IMR-90 (cell line): ENCODE measurements at regions not wholly inside any gene's neighbourhood (a gene's known extent, or its start where the extent isn't known, plus 50 kb on each side); places are given as distances from the start of the nearest gene placed in this dataset.

ENCODE experiments used
- ATAC-seq: fragments of 200-7000 bp; cut with Tn5 transposase; 2 replicates; pipeline ENCODE4 v1.9.1; 2020; ENCODE audit warnings: low read depth, mild to moderate bottlenecking, moderate library complexity
- BruUV-seq: library from RNA; stranded (reverse); fragments of 400-500 nt; replicated peaks from 2 replicates; lab custom pipeline; 2021; lab: Mats Ljungman, UMichigan
- CTCF ChIA-PET: fragments of 300-600 bp; formaldehyde crosslinking; extraction: SDS; loops from one replicate; lab custom pipeline; 2021; ENCODE audit warnings: antibody characterized with exemption; lab: Yijun Ruan, JAX
- POLR2A ChIA-PET: fragments of 300-600 bp; sonication (Branson Sonifier 250); formaldehyde crosslinking; loops from one replicate; lab custom pipeline; 2022; ENCODE audit warnings: antibody characterized with exemption; ENCODE audit not compliant: unreplicated experiment; lab: Charles Lee
- DNase-seq: peaks from one replicate; pipeline ENCODE4 v3.0.0; 2013
- H2AFZ ChIP-seq: replicated peaks from 2 replicates; pipeline ENCODE3; 2013; ENCODE audit warnings: low read length, mild to moderate bottlenecking; ENCODE audit not compliant: poor library complexity
- H2AK5ac ChIP-seq: 2 replicates; pipeline ENCODE4 v1.6.1; 2013; ENCODE audit warnings: low read depth, low read length, inconsistent platforms
- H2AK9ac ChIP-seq: replicated peaks from 2 replicates; pipeline ENCODE3; 2013; ENCODE audit warnings: mild to moderate bottlenecking, low read depth, low read length, moderate library complexity; ENCODE audit not compliant: poor library complexity
- H2BK120ac ChIP-seq: 2 replicates; pipeline ENCODE4 v1.6.1; 2013; ENCODE audit warnings: low read depth, low read length, inconsistent platforms
- H2BK15ac ChIP-seq: 3 replicates; pipeline ENCODE4 v1.6.1; 2013; ENCODE audit warnings: low read depth, low read length, inconsistent platforms
- H2BK20ac ChIP-seq: 2 replicates; pipeline ENCODE4 v1.6.1; 2013; ENCODE audit warnings: low read depth, mild to moderate bottlenecking, inconsistent platforms, low read length, moderate library complexity
- H2BK5ac ChIP-seq: 2 replicates; pipeline ENCODE4 v1.6.1; 2013; ENCODE audit warnings: mild to moderate bottlenecking, low read depth, low read length, inconsistent platforms; ENCODE audit not compliant: poor library complexity, severe bottlenecking
- H3K14ac ChIP-seq: replicated peaks from 2 replicates; pipeline ENCODE4 v1.6.1; 2013; ENCODE audit warnings: low read depth, low read length, inconsistent platforms
- H3K18ac ChIP-seq: 2 replicates; pipeline ENCODE4 v1.6.1; 2013; ENCODE audit warnings: low read depth, low read length, control low read depth
- H3K23ac ChIP-seq: 2 replicates; pipeline ENCODE4 v1.6.1; 2013; ENCODE audit warnings: low read depth, low read length, inconsistent platforms
- H3K27ac ChIP-seq: 2 replicates; pipeline ENCODE4 v1.5.1; 2013; ENCODE audit warnings: mild to moderate bottlenecking, control low read depth, low read length; ENCODE audit not compliant: insufficient read depth
- H3K27me3 ChIP-seq: 2 replicates; pipeline ENCODE4 v1.6.1; 2013; ENCODE audit warnings: low read length; ENCODE audit not compliant: control insufficient read depth, insufficient read depth
- H3K36me3 ChIP-seq: 2 replicates; pipeline ENCODE4 v1.6.1; 2013; ENCODE audit warnings: low read length, mixed read lengths; ENCODE audit not compliant: control insufficient read depth, insufficient read depth
- H3K4ac ChIP-seq: 2 replicates; pipeline ENCODE4 v1.6.1; 2013; ENCODE audit warnings: low read depth, low read length, inconsistent platforms
- H3K4me1 ChIP-seq: 2 replicates; pipeline ENCODE4 v1.6.1; 2013; ENCODE audit warnings: low read length, mixed read lengths; ENCODE audit not compliant: control insufficient read depth, insufficient read depth
- H3K4me2 ChIP-seq: 2 replicates; pipeline ENCODE4 v1.6.1; 2013; ENCODE audit warnings: low read depth, mild to moderate bottlenecking, control low read depth, low read length, moderate library complexity
- H3K4me3 ChIP-seq: 2 replicates; pipeline ENCODE4 v1.5.1; 2013; ENCODE audit warnings: low read depth, mild to moderate bottlenecking, control low read depth, low read length, moderate library complexity; ENCODE audit not compliant: insufficient read depth
- H3K56ac ChIP-seq: 2 replicates; pipeline ENCODE4 v1.6.1; 2013; ENCODE audit warnings: low read length, inconsistent platforms; ENCODE audit not compliant: insufficient read depth; ENCODE audit errors: extremely low read depth
- H3K79me1 ChIP-seq, 2 experiments: 2 replicates each; pipeline ENCODE4 v1.6.1; 2013; ENCODE audit warnings: low read length in 2 of 2, inconsistent platforms in 1 of 2, low read depth in 1 of 2
- H3K9ac ChIP-seq: 2 replicates; pipeline ENCODE4 v1.6.1; 2013; ENCODE audit warnings: low read depth, low read length, control low read depth
- H3K9me1 ChIP-seq: 2 replicates; pipeline ENCODE4 v1.6.1; 2013; ENCODE audit warnings: low read length, inconsistent platforms; ENCODE audit not compliant: insufficient read depth
- H3K9me3 ChIP-seq: 2 replicates; pipeline ENCODE4 v1.6.1; 2013; ENCODE audit warnings: low read length; ENCODE audit not compliant: control insufficient read depth, insufficient read depth
- H4K20me1 ChIP-seq: 2 replicates; pipeline ENCODE4 v1.6.1; 2013; ENCODE audit warnings: low read length, inconsistent platforms; ENCODE audit not compliant: insufficient read depth
- H4K5ac ChIP-seq: 2 replicates; pipeline ENCODE4 v1.6.1; 2013; ENCODE audit warnings: mild to moderate bottlenecking, low read depth, low read length, control low read depth
- H4K8ac ChIP-seq, 2 experiments: 2 replicates each; pipeline ENCODE4 v1.6.1; 2013; ENCODE audit warnings: low read depth in 2 of 2, low read length in 2 of 2, control low read depth in 1 of 2, inconsistent platforms in 1 of 2
- H4K91ac ChIP-seq: 2 replicates; pipeline ENCODE4 v1.6.1; 2013; ENCODE audit warnings: low read depth, low read length, inconsistent platforms; ENCODE audit not compliant: insufficient read depth
- BHLHE40 ChIP-seq: fragments of 150-350 bp; IDR thresholded peaks from 2 replicates; pipeline ENCODE4 v1.6.1; 2016; ENCODE audit warnings: mild to moderate bottlenecking, low read depth, low read length
- CEBPB ChIP-seq: IDR thresholded peaks from 2 replicates; pipeline ENCODE4 v1.6.1; 2012; ENCODE audit warnings: low read depth, low read length, improper control_type of control experiment
- CHD1 ChIP-seq: IDR thresholded peaks from 2 replicates; pipeline ENCODE4 v1.6.1; 2012; ENCODE audit warnings: low read depth, low read length, improper control_type of control experiment
- FOS ChIP-seq: fragments of 150-350 bp; IDR thresholded peaks from 2 replicates; pipeline ENCODE4 v1.6.1; 2016; ENCODE audit warnings: low read depth, low read length
- MAFK ChIP-seq: IDR thresholded peaks from 2 replicates; pipeline ENCODE4 v1.6.1; 2012; ENCODE audit warnings: low read depth, low read length, improper control_type of control experiment
- MAZ ChIP-seq: IDR thresholded peaks from 2 replicates; pipeline ENCODE4 v1.6.1; 2012; ENCODE audit warnings: low read depth, mild to moderate bottlenecking, low read length, improper control_type of control experiment, moderate library complexity, borderline replicate concordance
- MXI1 ChIP-seq: IDR thresholded peaks from 2 replicates; pipeline ENCODE4 v1.6.1; 2012; ENCODE audit warnings: low read depth, mild to moderate bottlenecking, low read length, moderate library complexity, borderline replicate concordance
- NFE2L2 ChIP-seq: fragments of 150-350 bp; IDR thresholded peaks from 2 replicates; pipeline ENCODE4 v1.6.1; 2016; ENCODE audit warnings: low read depth, mild to moderate bottlenecking, low read length
- POLR2A ChIP-seq: IDR thresholded peaks from 2 replicates; pipeline ENCODE4 v1.6.1; 2012; ENCODE audit warnings: mild to moderate bottlenecking, low read depth, low read length
- RAD21 ChIP-seq: IDR thresholded peaks from 2 replicates; pipeline ENCODE4 v1.6.1; 2012; ENCODE audit warnings: low read length, improper control_type of control experiment
- RCOR1 ChIP-seq: IDR thresholded peaks from 2 replicates; pipeline ENCODE4 v1.6.1; 2012; ENCODE audit warnings: mild to moderate bottlenecking, low read length, improper control_type of control experiment; ENCODE audit not compliant: insufficient replicate concordance
- RFX5 ChIP-seq: IDR thresholded peaks from 2 replicates; pipeline ENCODE4 v1.8.0; 2012; ENCODE audit warnings: low read depth, mild to moderate bottlenecking, low read length, moderate library complexity
- SMC3 ChIP-seq: fragments of 150-350 bp; IDR thresholded peaks from 2 replicates; pipeline ENCODE4 v1.6.1; 2016; ENCODE audit warnings: low read depth, mild to moderate bottlenecking, antibody characterized with exemption, low read length, moderate library complexity
- WGBS, 2 experiments: methylation state at CpG; one replicate each; pipeline versions ENCODE4 v1.1.5 to v1.1.7; 2013; ENCODE audit warnings: missing lambda C conversion rate in 2 of 2; ENCODE audit not compliant: insufficient read length in 1 of 2; ENCODE audit errors: extremely low coverage in 2 of 2; 5-methylcytosine and 5-hydroxymethylcytosine counted together
- dilution Hi-C: fragments of 300-500 bp; cut with HindIII; formaldehyde crosslinking; loops from one replicate; pipeline ENCODE4 v1.14.3; 2018; ENCODE audit warnings: low sequenced_read_pairs; ENCODE audit not compliant: unreplicated experiment
- in situ Hi-C: fragments of 300-500 bp; cut with MboI; formaldehyde crosslinking; loops from 3 replicates; pipeline ENCODE4 v1.14.3; 2019; ENCODE audit warnings: low sequenced_read_pairs, inconsistent platforms, mixed read lengths
- intact Hi-C: fragments of 100-400 bp; cut with micrococcal nuclease; formaldehyde crosslinking; loops from 2 replicates; pipeline ENCODE4 v1.10.0; 2022
- TF ChIP-seq, protein P1 (sequence below): fragments of 150-350 bp; IDR thresholded peaks from 2 replicates; pipeline ENCODE4 v1.6.1; 2016; ENCODE audit warnings: low read depth, mild to moderate bottlenecking, low read length, moderate library complexity, borderline replicate concordance
- TF ChIP-seq, protein P2 (sequence below): fragments of 150-350 bp; IDR thresholded peaks from 2 replicates; pipeline ENCODE4 v1.6.1; 2017; ENCODE audit warnings: mild to moderate bottlenecking, antibody characterized with exemption, low read length, low read depth
- TF ChIP-seq, protein P3 (sequence below): conservative IDR thresholded peaks from 2 replicates; pipeline ENCODE4 v1.5.1; 2012; ENCODE audit warnings: mild to moderate bottlenecking, low read depth, low read length, improper control_type of control experiment

DNA sequence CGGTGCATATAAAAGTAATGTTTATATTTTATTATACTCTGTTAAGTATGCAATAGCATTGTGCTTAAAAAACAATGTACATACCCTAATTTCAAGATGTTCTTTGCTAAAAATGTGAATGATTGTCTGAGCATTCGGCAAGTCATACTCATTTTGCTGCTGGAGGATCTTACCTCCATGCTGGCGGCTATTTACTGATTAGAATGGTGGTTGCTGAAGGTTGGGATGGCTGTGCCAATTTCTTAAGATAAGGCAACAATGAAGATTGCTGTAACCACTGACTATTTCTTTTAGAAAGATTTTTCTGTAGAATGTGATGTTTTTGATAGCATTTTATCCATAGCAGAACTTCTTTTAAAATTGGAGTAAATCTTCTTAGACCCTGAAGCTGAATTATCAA is 932.7 kb downstream of the ZPLD1 start:
- no peak overlapping the region for H2BK20ac ChIP-seq
- TF ChIP-seq, protein P1, sequence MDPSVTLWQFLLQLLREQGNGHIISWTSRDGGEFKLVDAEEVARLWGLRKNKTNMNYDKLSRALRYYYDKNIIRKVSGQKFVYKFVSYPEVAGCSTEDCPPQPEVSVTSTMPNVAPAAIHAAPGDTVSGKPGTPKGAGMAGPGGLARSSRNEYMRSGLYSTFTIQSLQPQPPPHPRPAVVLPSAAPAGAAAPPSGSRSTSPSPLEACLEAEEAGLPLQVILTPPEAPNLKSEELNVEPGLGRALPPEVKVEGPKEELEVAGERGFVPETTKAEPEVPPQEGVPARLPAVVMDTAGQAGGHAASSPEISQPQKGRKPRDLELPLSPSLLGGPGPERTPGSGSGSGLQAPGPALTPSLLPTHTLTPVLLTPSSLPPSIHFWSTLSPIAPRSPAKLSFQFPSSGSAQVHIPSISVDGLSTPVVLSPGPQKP, result no peak
- no peak for TF ChIP-seq MAZ
- TF ChIP-seq MXI1, result no peak
- no peak for TF ChIP-seq BHLHE40
- TF ChIP-seq POLR2A, result no peak
- no peak for TF ChIP-seq MAFK
- no peak for TF ChIP-seq RAD21
- TF ChIP-seq CEBPB, result no peak
- TF ChIP-seq RCOR1, result no peak
- TF ChIP-seq CHD1, result no peak
- TF ChIP-seq FOS, result no peak
- no peak for TF ChIP-seq SMC3
- TF ChIP-seq, protein P2, sequence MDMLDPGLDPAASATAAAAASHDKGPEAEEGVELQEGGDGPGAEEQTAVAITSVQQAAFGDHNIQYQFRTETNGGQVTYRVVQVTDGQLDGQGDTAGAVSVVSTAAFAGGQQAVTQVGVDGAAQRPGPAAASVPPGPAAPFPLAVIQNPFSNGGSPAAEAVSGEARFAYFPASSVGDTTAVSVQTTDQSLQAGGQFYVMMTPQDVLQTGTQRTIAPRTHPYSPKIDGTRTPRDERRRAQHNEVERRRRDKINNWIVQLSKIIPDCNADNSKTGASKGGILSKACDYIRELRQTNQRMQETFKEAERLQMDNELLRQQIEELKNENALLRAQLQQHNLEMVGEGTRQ, result no peak
- no peak for TF ChIP-seq RFX5
- TF ChIP-seq NFE2L2, result no peak
- TF ChIP-seq, protein P3, sequence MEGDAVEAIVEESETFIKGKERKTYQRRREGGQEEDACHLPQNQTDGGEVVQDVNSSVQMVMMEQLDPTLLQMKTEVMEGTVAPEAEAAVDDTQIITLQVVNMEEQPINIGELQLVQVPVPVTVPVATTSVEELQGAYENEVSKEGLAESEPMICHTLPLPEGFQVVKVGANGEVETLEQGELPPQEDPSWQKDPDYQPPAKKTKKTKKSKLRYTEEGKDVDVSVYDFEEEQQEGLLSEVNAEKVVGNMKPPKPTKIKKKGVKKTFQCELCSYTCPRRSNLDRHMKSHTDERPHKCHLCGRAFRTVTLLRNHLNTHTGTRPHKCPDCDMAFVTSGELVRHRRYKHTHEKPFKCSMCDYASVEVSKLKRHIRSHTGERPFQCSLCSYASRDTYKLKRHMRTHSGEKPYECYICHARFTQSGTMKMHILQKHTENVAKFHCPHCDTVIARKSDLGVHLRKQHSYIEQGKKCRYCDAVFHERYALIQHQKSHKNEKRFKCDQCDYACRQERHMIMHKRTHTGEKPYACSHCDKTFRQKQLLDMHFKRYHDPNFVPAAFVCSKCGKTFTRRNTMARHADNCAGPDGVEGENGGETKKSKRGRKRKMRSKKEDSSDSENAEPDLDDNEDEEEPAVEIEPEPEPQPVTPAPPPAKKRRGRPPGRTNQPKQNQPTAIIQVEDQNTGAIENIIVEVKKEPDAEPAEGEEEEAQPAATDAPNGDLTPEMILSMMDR, result no peak
- BruUV-seq, result no TSS peak
- no peak overlapping the region for H3K9ac ChIP-seq
- no peak overlapping the region for H2AK9ac ChIP-seq
- no peaks in the 10 kb centered on the region for H3K79me1 ChIP-seq
- no peaks in the 10 kb centered on the region for H3K27me3 ChIP-seq
- H3K23ac ChIP-seq, result no peak overlapping the region
- dilution Hi-C loops (no loop called here), in situ Hi-C loops (no loop called here), intact Hi-C loops (no loop called here)
- H4K8ac ChIP-seq, result no peak overlapping the region
- DNase-seq (no peak), ATAC-seq (no peak)
- H3K4me2 ChIP-seq, result no peak overlapping the region
- H3K9me1 ChIP-seq, result no peaks in the 10 kb centered on the region
- H3K4me1 ChIP-seq, result no peaks in the 10 kb centered on the region
- H3K56ac ChIP-seq, result no peak overlapping the region
- H3K27ac ChIP-seq, result no peak overlapping the region
- H2BK15ac ChIP-seq, result no peak overlapping the region
- no peaks in the 10 kb centered on the region for H4K20me1 ChIP-seq
- no peaks in the 10 kb centered on the region for H3K36me3 ChIP-seq
- H4K91ac ChIP-seq, result no peak overlapping the region
- H3K9me3 ChIP-seq, result no peaks in the 10 kb centered on the region
- no peak overlapping the region for H4K5ac ChIP-seq
- no peak overlapping the region for H3K18ac ChIP-seq
- no peak overlapping the region for H3K4me3 ChIP-seq
- H2BK5ac ChIP-seq, result no peak overlapping the region
- no peak overlapping the region for H2AFZ ChIP-seq
- POLR2A ChIA-PET, result no interaction called here
- CTCF ChIA-PET, result no interaction called here
- WGBS, 2 experiments, result no CpG with 5 or more reads among the region's 3 CpGs
- no peak overlapping the region for H3K14ac ChIP-seq
- no peak overlapping the region for H2BK120ac ChIP-seq
- no peak overlapping the region for H3K4ac ChIP-seq
- no peak overlapping the region for H2AK5ac ChIP-seq
